ENCODE measurements at regions not wholly inside any gene's neighbourhood (a gene's known extent, or its start where the extent isn't known, plus 50 kb on each side); places are given as distances from the start of the nearest gene placed in this dataset.

- DNase-seq (ENCODE audit: low spot score), result no peak
- CTCF ChIA-PET, result no interaction called here
- no peak overlapping the region for H3K27ac ChIP-seq
- POLR2A ChIA-PET (ENCODE audit: low non-redundant PET), result no interaction called here
- TF ChIP-seq, protein P1, sequence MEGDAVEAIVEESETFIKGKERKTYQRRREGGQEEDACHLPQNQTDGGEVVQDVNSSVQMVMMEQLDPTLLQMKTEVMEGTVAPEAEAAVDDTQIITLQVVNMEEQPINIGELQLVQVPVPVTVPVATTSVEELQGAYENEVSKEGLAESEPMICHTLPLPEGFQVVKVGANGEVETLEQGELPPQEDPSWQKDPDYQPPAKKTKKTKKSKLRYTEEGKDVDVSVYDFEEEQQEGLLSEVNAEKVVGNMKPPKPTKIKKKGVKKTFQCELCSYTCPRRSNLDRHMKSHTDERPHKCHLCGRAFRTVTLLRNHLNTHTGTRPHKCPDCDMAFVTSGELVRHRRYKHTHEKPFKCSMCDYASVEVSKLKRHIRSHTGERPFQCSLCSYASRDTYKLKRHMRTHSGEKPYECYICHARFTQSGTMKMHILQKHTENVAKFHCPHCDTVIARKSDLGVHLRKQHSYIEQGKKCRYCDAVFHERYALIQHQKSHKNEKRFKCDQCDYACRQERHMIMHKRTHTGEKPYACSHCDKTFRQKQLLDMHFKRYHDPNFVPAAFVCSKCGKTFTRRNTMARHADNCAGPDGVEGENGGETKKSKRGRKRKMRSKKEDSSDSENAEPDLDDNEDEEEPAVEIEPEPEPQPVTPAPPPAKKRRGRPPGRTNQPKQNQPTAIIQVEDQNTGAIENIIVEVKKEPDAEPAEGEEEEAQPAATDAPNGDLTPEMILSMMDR (conservative IDR thresholded peaks at IDR 0.05; ENCODE audit: low read depth), result no peak
These were observed 150.0 kb upstream of the EPB41L3 start for GRCh38 chr18:5693699-5694294.

GRCh38 chr18:5678779-5679406, 135.1 kb upstream of the EPB41L3 start:
- TF ChIP-seq, protein P1 (conservative IDR thresholded peaks at IDR 0.05; ENCODE audit: low read depth), result no peak
- POLR2A ChIA-PET (ENCODE audit: low non-redundant PET), result no interaction called here
- H3K27ac ChIP-seq, result no peak overlapping the region
- no peak for DNase-seq (ENCODE audit: low spot score)
- CTCF ChIA-PET, result no interaction called here

GRCh38 chr18:5678278-5678677, 134.5 kb upstream of the EPB41L3 start:
- ChIA-PET POLR2A (ENCODE audit: low non-redundant PET) (no interaction called here), CTCF (no interaction called here)
- DNase-seq (ENCODE audit: low spot score), result no peak
- H3K27ac ChIP-seq, result no peak overlapping the region
- TF ChIP-seq, protein P1 (conservative IDR thresholded peaks at IDR 0.05; ENCODE audit: low read depth), result no peak

GRCh38 chr18:5673616-5674015, 129.8 kb upstream of the EPB41L3 start:
- no peak for DNase-seq (ENCODE audit: low spot score)
- POLR2A ChIA-PET (ENCODE audit: low non-redundant PET), result no interaction called here
- TF ChIP-seq, protein P1 (conservative IDR thresholded peaks at IDR 0.05; ENCODE audit: low read depth), result no peak
- H3K27ac ChIP-seq, result no peak overlapping the region
- CTCF ChIA-PET, result no interaction called here

DNA sequence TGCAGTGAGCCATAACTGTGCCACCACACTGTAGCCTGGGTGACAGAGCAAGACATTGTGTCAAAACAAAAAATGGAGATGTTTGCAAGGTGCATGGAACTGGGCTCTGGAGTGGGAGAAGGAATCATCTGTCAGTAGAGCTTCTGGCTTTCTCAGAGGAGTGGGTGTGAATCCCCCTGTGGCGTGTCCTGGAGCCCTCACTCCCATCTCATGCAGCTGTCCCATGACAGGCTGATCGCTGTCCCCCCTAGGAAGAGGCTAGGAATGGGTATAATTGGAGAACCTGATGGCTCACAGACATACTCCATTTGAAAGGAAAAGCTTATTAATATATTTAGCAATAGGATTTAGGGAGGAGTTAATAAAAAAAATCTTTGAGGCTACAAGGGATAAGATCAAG, 125.8 kb upstream of the EPB41L3 start:
- no peak for DNase-seq (ENCODE audit: low spot score)
- TF ChIP-seq, protein P1 (conservative IDR thresholded peaks at IDR 0.05; ENCODE audit: low read depth), result no peak
- CTCF ChIA-PET, result no interaction called here
- H3K27ac ChIP-seq, result no peak overlapping the region
- POLR2A ChIA-PET (ENCODE audit: low non-redundant PET), result no interaction called here

- TF ChIP-seq, protein P1 (conservative IDR thresholded peaks at IDR 0.05; ENCODE audit: low read depth), result no peak
- H3K27ac ChIP-seq, result no peak overlapping the region
- ChIA-PET POLR2A (ENCODE audit: low non-redundant PET) (no interaction called here), CTCF (no interaction called here)
- no peak for DNase-seq (ENCODE audit: low spot score)
These were observed 124.4 kb upstream of the EPB41L3 start for GRCh38 chr18:5668087-5668715.
